ENCODE measurements at regions not wholly inside any gene's neighbourhood (a gene's known extent, or its start where the extent isn't known, plus 50 kb on each side); places are given as distances from the start of the nearest gene placed in this dataset.
"Not testable (repeated sequence)": the region's sequence is repeated elsewhere in the genome, so short reads cannot be mapped to it uniquely, and the experiment has no call there.

- no peak for DNase-seq (ENCODE audit: low spot score)
- ATAC-seq = no peak
Measured at GRCh38 chr3:74978684-74979083, 364.2 kb upstream of the CNTN3 start.

- not testable (repeated sequence) for ATAC-seq; DNase-seq (ENCODE audit: low spot score)
Measured at GRCh38 chr3:74985028-74985904, 370.8 kb upstream of the CNTN3 start.

GRCh38 chr3:74988095-74988494, 373.6 kb upstream of the CNTN3 start:
- no peak for DNase-seq (ENCODE audit: low spot score)
- no peak for ATAC-seq

GRCh38 chr3:74992898-74993297, 378.4 kb upstream of the CNTN3 start:
- DNase-seq (ENCODE audit: low spot score) (no peak), ATAC-seq (no peak)

GRCh38 chr3:75001330-75001729, 386.9 kb upstream of the CNTN3 start:
- ATAC-seq = no peak
- DNase-seq (ENCODE audit: low spot score) = no peak

GRCh38 chr3:75012791-75013331, 398.4 kb upstream of the CNTN3 start:
- ATAC-seq = no peak
- no peak for DNase-seq (ENCODE audit: low spot score)

GRCh38 chr3:75014008-75014407, 399.5 kb upstream of the CNTN3 start:
- DNase-seq (ENCODE audit: low spot score) (no peak), ATAC-seq (no peak)

GRCh38 chr3:75015280-75015679, 400.8 kb upstream of the CNTN3 start:
- no peak for ATAC-seq

GRCh38 chr3:75035146-75035545, 420.7 kb upstream of the CNTN3 start:
- ATAC-seq (no peak), DNase-seq (ENCODE audit: low spot score) (no peak)

More at GRCh38 chr3:75015280-75015679, 400.8 kb upstream of the CNTN3 start:
- DNase-seq (ENCODE audit: low spot score) = no peak

GRCh38 chr3:75042941-75043340, 428.5 kb upstream of the CNTN3 start:
- ATAC-seq (no peak), DNase-seq (ENCODE audit: low spot score) (no peak)

GRCh38 chr3:75048650-75049049, 434.2 kb upstream of the CNTN3 start:
- no peak for DNase-seq (ENCODE audit: low spot score)

GRCh38 chr3:75049533-75049932, 435.1 kb upstream of the CNTN3 start:
- ATAC-seq (no peak), DNase-seq (ENCODE audit: low spot score) (no peak)

More at GRCh38 chr3:75048650-75049049, 434.2 kb upstream of the CNTN3 start:
- no peak for ATAC-seq

GRCh38 chr3:75059120-75059519, 444.7 kb upstream of the CNTN3 start:
- ATAC-seq (no peak), DNase-seq (ENCODE audit: low spot score) (no peak)

- no peak for ATAC-seq
- DNase-seq (ENCODE audit: low spot score) = no peak
Measured at GRCh38 chr3:75061806-75062205, 447.3 kb upstream of the CNTN3 start.

- ATAC-seq (no peak), DNase-seq (ENCODE audit: low spot score) (no peak)
Measured at GRCh38 chr3:75075158-75075557, 460.7 kb upstream of the CNTN3 start.

GRCh38 chr3:75076481-75076880, 462.0 kb upstream of the CNTN3 start:
- DNase-seq (ENCODE audit: low spot score) (no peak), ATAC-seq (no peak)

GRCh38 chr3:75078290-75078689, 463.8 kb upstream of the CNTN3 start:
- no peak for DNase-seq (ENCODE audit: low spot score)
- no peak for ATAC-seq

GRCh38 chr3:75082845-75083244, 468.4 kb upstream of the CNTN3 start:
- DNase-seq (ENCODE audit: low spot score) (no peak), ATAC-seq (no peak)

- ATAC-seq (no peak), DNase-seq (ENCODE audit: low spot score) (no peak)
Measured at GRCh38 chr3:75089841-75090240, 475.4 kb upstream of the CNTN3 start.

GRCh38 chr3:75101329-75102147, 487.1 kb upstream of the CNTN3 start:
- DNase-seq (ENCODE audit: low spot score) = no peak
- ATAC-seq = no peak

GRCh38 chr3:75110741-75111140, 496.3 kb upstream of the CNTN3 start:
- ATAC-seq (no peak), DNase-seq (ENCODE audit: low spot score) (no peak)

GRCh38 chr3:75115695-75116094, 501.2 kb upstream of the CNTN3 start:
- ATAC-seq (no peak), DNase-seq (ENCODE audit: low spot score) (no peak)

Data from left lobe of liver (tissue), 2 donors.